ENCODE measurements at regions not wholly inside any gene's neighbourhood (a gene's known extent, or its start where the extent isn't known, plus 50 kb on each side); places are given as distances from the start of the nearest gene placed in this dataset.
"Not testable (repeated sequence)": the region's sequence is repeated elsewhere in the genome, so short reads cannot be mapped to it uniquely, and the experiment has no call there.

GRCh38 chr19:30066781-30067759 is 125.0 kb downstream of the URI1 start:
- DNase-seq (ENCODE audit: low read depth in 3 of 3), result no peak

- DNase-seq (ENCODE audit: low read depth in 3 of 3), result not testable (repeated sequence)
These were observed 126.0 kb downstream of the URI1 start for GRCh38 chr19:30067956-30068506.

- no peak for DNase-seq (ENCODE audit: low read depth in 3 of 3)
These were observed 126.7 kb downstream of the URI1 start for GRCh38 chr19:30068528-30069395.

- DNase-seq (ENCODE audit: low read depth in 3 of 3), result no peak
These were observed 127.6 kb downstream of the URI1 start for GRCh38 chr19:30069535-30070197.

- DNase-seq (ENCODE audit: low read depth in 3 of 3), result no peak
These were observed 128.3 kb downstream of the URI1 start for GRCh38 chr19:30070198-30070967.

GRCh38 chr19:30070968-30071632 is 129.1 kb downstream of the URI1 start:
- DNase-seq (ENCODE audit: low read depth in 3 of 3), result no peak

GRCh38 chr19:30071871-30072270 is 129.8 kb downstream of the URI1 start:
- DNase-seq (ENCODE audit: low read depth in 3 of 3), result no peak

GRCh38 chr19:30073152-30074000 is 131.3 kb downstream of the URI1 start:
- DNase-seq (ENCODE audit: low read depth in 3 of 3), result no peak

GRCh38 chr19:30074096-30074495 is 132.1 kb downstream of the URI1 start:
- DNase-seq (ENCODE audit: low read depth in 3 of 3), result no peak

- no peak for DNase-seq (ENCODE audit: low read depth in 3 of 3)
These were observed 133.0 kb downstream of the URI1 start for GRCh38 chr19:30074741-30075715.

- no peak for DNase-seq (ENCODE audit: low read depth in 3 of 3)
These were observed 134.1 kb downstream of the URI1 start for GRCh38 chr19:30076101-30076551.

- no peak for DNase-seq (ENCODE audit: low read depth in 3 of 3)
These were observed 135.0 kb downstream of the URI1 start for GRCh38 chr19:30076751-30077670.

GRCh38 chr19:30077851-30078355 is 135.9 kb downstream of the URI1 start:
- no peak for DNase-seq (ENCODE audit: low read depth in 3 of 3)

GRCh38 chr19:30078381-30078910 is 136.4 kb downstream of the URI1 start:
- DNase-seq (ENCODE audit: low read depth in 3 of 3), result no peak

- no peak for DNase-seq (ENCODE audit: low read depth in 3 of 3)
These were observed 137.2 kb downstream of the URI1 start for GRCh38 chr19:30079200-30079599.

- DNase-seq (ENCODE audit: low read depth in 3 of 3), result no peak
These were observed 140.1 kb downstream of the URI1 start for GRCh38 chr19:30082168-30082567.

All from stimulated activated CD4-positive, alpha-beta T cell treated with anti-CD3 and anti-CD28 coated beads, TNF-alpha, amount 100 ng/mL, for 48 hours (primary cell).